Amniotic epithelial cell (primary cell): ENCODE measurements at regions not wholly inside any gene's neighbourhood (a gene's known extent, or its start where the extent isn't known, plus 50 kb on each side); places are given as distances from the start of the nearest gene placed in this dataset.
"Not testable (repeated sequence)": the region's sequence is repeated elsewhere in the genome, so short reads cannot be mapped to it uniquely, and the experiment has no call there.

Source experiments
- DNase-seq: peaks from one replicate; pipeline ENCODE4 v3.0.0-alpha.2; 2010; ENCODE audit warnings: low read depth

DNA sequence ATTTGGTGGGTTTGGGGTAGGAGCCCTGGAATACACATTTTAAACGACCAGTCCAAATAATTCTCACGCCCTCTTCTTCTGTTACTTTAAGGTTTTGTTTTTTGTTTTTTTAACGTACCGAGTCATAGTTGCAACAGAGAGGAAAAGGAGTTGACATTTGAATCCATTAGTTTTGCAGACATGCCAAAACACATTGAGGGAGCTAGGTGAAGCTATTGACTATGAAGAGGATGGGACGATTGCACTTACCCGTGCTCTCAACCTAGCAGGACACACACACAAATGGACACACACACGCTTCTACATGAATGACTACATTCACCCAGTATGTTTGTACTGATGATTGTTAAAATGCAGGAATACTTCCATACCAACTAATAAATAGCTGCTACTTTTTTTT is 54.3 kb upstream of the CIT start:
- DNase-seq, result no peak

DNA sequence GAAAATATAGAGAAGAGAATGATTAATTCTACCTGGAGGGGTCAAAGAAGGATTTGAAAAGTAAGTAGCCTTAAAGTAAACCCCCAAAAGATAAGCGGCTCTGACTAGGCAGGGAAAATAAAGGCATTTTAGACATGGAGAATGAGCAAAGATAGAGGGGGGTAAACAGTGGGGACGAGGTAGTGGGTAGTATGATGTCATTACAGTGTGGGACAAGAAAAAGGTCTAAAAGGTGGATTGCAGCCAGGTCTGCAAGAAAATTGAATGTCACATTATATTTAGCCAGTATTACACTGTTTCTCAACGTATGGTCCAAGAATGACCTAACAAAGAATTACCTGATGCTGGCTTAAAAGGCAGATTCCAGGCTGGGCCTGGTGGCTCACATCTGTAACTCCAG is 55.8 kb upstream of the CIT start:
- no peak for DNase-seq

DNA sequence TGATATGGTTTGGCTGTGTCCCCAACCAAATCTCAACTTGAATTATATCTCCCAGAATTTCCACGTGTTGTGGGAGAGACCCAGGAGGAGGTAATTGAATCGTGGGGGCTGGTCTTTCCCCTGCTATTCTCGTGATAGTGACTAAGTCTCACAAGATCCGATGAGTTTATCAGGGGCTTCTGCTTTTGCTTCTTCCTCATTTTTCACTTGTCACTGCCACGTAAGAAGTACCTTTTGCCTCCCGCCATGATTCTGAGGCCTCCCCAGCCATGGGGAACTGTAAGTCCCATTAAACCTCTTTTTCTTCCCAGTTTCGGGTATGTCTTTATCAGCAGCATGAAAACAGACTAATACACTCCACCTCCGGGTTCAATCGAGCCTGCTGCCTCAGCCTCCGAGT is 54.3 kb upstream of the BICDL1 start:
- DNase-seq, result not testable (repeated sequence)

DNA sequence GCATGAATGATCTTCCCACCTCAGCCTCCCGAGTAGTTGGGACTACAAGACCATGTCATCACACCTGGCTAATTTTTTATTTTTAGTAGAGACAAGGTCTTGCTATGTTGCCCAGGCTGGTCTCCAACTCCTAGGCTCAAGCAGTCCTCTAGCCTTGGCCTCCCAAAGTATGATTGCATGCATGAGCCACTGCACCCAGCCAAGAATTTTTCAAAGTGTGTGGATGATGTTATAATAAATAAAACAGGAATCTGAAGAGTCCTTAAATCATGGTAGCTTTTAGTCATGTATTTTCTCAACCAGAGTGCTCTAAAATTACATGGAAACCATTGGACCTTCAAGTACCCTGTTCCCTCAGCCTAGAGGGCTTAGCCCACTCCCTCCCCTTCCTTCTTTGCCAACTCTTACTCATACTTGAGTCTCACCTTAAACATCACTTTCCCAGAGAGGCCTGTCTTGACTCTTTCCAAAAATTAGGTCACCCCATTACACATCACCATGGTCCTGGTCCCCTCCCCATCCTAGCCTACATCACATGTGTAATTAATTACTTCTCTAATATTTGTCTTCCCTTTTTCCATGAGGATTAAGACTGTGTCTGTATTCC is 52.2 kb upstream of the BICDL1 start:
- no peak for DNase-seq

DNA sequence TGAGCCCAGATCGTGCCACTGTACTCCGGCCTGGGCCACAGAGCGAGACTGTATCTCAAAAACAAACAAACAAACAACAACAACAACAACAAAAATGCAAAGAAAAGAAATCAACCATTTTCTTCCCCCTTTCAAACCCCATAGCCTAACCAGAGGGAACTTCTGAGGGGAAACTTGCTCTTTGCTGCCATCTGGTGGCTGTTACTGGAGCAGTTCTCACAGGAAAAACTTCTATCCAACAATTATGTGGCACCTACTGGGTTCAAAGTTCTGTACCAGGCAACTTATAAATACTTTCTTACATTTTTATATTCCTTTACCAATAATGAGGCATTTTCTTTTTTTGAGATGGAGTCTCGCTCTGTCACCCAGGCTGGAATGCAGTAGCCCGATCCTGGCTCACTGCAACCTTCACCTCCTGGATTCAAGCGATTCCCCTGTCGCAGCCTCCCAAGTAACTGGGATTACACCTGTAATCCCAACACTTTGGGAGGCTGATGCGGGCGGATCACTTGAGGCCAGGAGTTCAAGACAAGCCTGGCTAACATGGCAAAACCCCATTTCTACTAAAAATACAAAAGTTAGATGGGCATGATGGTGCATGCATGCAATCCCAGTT is 50.9 kb upstream of the BICDL1 start:
- peak; percentile 27 for DNase-seq
